Effector memory CD4-positive, alpha-beta T cell (primary cell): ENCODE measurements at regions not wholly inside any gene's neighbourhood (a gene's known extent, or its start where the extent isn't known, plus 50 kb on each side); places are given as distances from the start of the nearest gene placed in this dataset.

Experiments
- DNase-seq, 3 donors: peaks; one replicate each; pipeline ENCODE4 v3.0.0-alpha.2; 2020
- H3K27ac ChIP-seq: 2 replicates; pipeline ENCODE4 v1.7.0; 2013; ENCODE audit warnings: mild to moderate bottlenecking, low read length, moderate library complexity; ENCODE audit not compliant: insufficient read depth, poor library complexity, severe bottlenecking
- H3K27me3 ChIP-seq: replicated peaks from 2 replicates; pipeline ENCODE4 v1.7.0; 2013; ENCODE audit warnings: mild to moderate bottlenecking, low read length; ENCODE audit not compliant: insufficient read depth, control insufficient read depth, poor library complexity, severe bottlenecking
- H3K36me3 ChIP-seq: 2 replicates; pipeline ENCODE4 v1.7.0; 2013; ENCODE audit warnings: mild to moderate bottlenecking, low read length, moderate library complexity; ENCODE audit not compliant: control insufficient read depth, insufficient read depth
- H3K4me1 ChIP-seq: 2 replicates; pipeline ENCODE4 v1.7.0; 2013; ENCODE audit warnings: low read length, mild to moderate bottlenecking; ENCODE audit not compliant: control insufficient read depth, insufficient read depth, poor library complexity, severe bottlenecking
- H3K4me3 ChIP-seq: 2 replicates; pipeline ENCODE4 v1.7.0; 2013; ENCODE audit warnings: low read length, low read depth, mild to moderate bottlenecking; ENCODE audit not compliant: insufficient read depth, poor library complexity, severe bottlenecking
- H3K9me3 ChIP-seq: 2 replicates; pipeline ENCODE4 v1.7.0; 2013; ENCODE audit warnings: mild to moderate bottlenecking, low read length, moderate library complexity; ENCODE audit not compliant: control insufficient read depth

- DNase-seq, result no peak
- no peaks in the 10 kb centered on the region for H3K9me3 ChIP-seq
- H3K4me3 ChIP-seq, result no peak overlapping the region
- no peaks in the 10 kb centered on the region for H3K27me3 ChIP-seq
- H3K36me3 ChIP-seq, result no peaks in the 10 kb centered on the region
- no peak overlapping the region for H3K27ac ChIP-seq
- H3K4me1 ChIP-seq, result no peaks in the 10 kb centered on the region
Measured at GRCh38 chr4:180528003-180528402, 1715.2 kb upstream of the TENM3 start.

GRCh38 chr4:180530787-180531186, 1712.4 kb upstream of the TENM3 start:
- Histone ChIP-seq H3K4me3 (no peak overlapping the region), H3K4me1 (no peaks in the 10 kb centered on the region), H3K27me3 (no peaks in the 10 kb centered on the region), H3K9me3 (no peaks in the 10 kb centered on the region), H3K27ac (no peak overlapping the region), H3K36me3 (no peaks in the 10 kb centered on the region)
- no peak for DNase-seq

- no peaks in the 10 kb centered on the region for H3K27me3 ChIP-seq
- H3K4me3 ChIP-seq, result no peak overlapping the region
- no peaks in the 10 kb centered on the region for H3K9me3 ChIP-seq
- H3K4me1 ChIP-seq, result no peaks in the 10 kb centered on the region
- DNase-seq, result no peak
- H3K27ac ChIP-seq, result no peak overlapping the region
- no peaks in the 10 kb centered on the region for H3K36me3 ChIP-seq
Measured at GRCh38 chr4:180532691-180533090, 1710.5 kb upstream of the TENM3 start.

- H3K4me1 ChIP-seq, result no peaks in the 10 kb centered on the region
- no peaks in the 10 kb centered on the region for H3K36me3 ChIP-seq
- H3K4me3 ChIP-seq, result no peak overlapping the region
- DNase-seq, result no peak
- no peak overlapping the region for H3K27ac ChIP-seq
- no peaks in the 10 kb centered on the region for H3K9me3 ChIP-seq
- H3K27me3 ChIP-seq, result no peaks in the 10 kb centered on the region
Measured at GRCh38 chr4:180538384-180539057, 1704.7 kb upstream of the TENM3 start.

GRCh38 chr4:180539284-180539683, 1703.9 kb upstream of the TENM3 start:
- no peak for DNase-seq
- Histone ChIP-seq H3K4me1 (no peaks in the 10 kb centered on the region), H3K9me3 (no peaks in the 10 kb centered on the region), H3K4me3 (no peak overlapping the region), H3K36me3 (no peaks in the 10 kb centered on the region), H3K27ac (no peak overlapping the region), H3K27me3 (no peaks in the 10 kb centered on the region)

- no peak for DNase-seq
- H3K4me1 ChIP-seq, result no peaks in the 10 kb centered on the region
- no peaks in the 10 kb centered on the region for H3K36me3 ChIP-seq
- H3K9me3 ChIP-seq, result no peaks in the 10 kb centered on the region
- H3K4me3 ChIP-seq, result no peak overlapping the region
- no peaks in the 10 kb centered on the region for H3K27me3 ChIP-seq
- H3K27ac ChIP-seq, result no peak overlapping the region
Measured at GRCh38 chr4:180541678-180542077, 1701.5 kb upstream of the TENM3 start.

- Histone ChIP-seq H3K9me3 (peaks cover 3% of the 10 kb centered on the region), H3K27ac (no peak overlapping the region), H3K4me3 (no peak overlapping the region), H3K27me3 (no peaks in the 10 kb centered on the region), H3K36me3 (no peaks in the 10 kb centered on the region), H3K4me1 (no peaks in the 10 kb centered on the region)
- no peak for DNase-seq
Measured at GRCh38 chr4:180542445-180543100, 1700.6 kb upstream of the TENM3 start.

- DNase-seq, result no peak
- H3K9me3 ChIP-seq, result peaks cover 3% of the 10 kb centered on the region
Measured at GRCh38 chr4:180550106-180550505, 1693.1 kb upstream of the TENM3 start.

GRCh38 chr4:180557348-180557747, 1685.9 kb upstream of the TENM3 start:
- Histone ChIP-seq H3K27ac (no peak overlapping the region), H3K27me3 (no peaks in the 10 kb centered on the region), H3K9me3 (no peaks in the 10 kb centered on the region), H3K36me3 (no peaks in the 10 kb centered on the region), H3K4me1 (no peaks in the 10 kb centered on the region), H3K4me3 (no peak overlapping the region)
- no peak for DNase-seq

More at GRCh38 chr4:180550106-180550505, 1693.1 kb upstream of the TENM3 start:
- Histone ChIP-seq H3K4me1 (no peaks in the 10 kb centered on the region), H3K4me3 (no peak overlapping the region), H3K36me3 (no peaks in the 10 kb centered on the region), H3K27me3 (no peaks in the 10 kb centered on the region), H3K27ac (no peak overlapping the region)

GRCh38 chr4:180557950-180558349, 1685.3 kb upstream of the TENM3 start:
- no peak overlapping the region for H3K27ac ChIP-seq
- no peaks in the 10 kb centered on the region for H3K4me1 ChIP-seq
- no peak for DNase-seq
- H3K27me3 ChIP-seq, result no peaks in the 10 kb centered on the region
- no peaks in the 10 kb centered on the region for H3K9me3 ChIP-seq
- H3K36me3 ChIP-seq, result no peaks in the 10 kb centered on the region
- no peak overlapping the region for H3K4me3 ChIP-seq
